ENCODE measurements at regions not wholly inside any gene's neighbourhood (a gene's known extent, or its start where the extent isn't known, plus 50 kb on each side); places are given as distances from the start of the nearest gene placed in this dataset.
"Not testable (repeated sequence)": the region's sequence is repeated elsewhere in the genome, so short reads cannot be mapped to it uniquely, and the experiment has no call there.

DNA sequence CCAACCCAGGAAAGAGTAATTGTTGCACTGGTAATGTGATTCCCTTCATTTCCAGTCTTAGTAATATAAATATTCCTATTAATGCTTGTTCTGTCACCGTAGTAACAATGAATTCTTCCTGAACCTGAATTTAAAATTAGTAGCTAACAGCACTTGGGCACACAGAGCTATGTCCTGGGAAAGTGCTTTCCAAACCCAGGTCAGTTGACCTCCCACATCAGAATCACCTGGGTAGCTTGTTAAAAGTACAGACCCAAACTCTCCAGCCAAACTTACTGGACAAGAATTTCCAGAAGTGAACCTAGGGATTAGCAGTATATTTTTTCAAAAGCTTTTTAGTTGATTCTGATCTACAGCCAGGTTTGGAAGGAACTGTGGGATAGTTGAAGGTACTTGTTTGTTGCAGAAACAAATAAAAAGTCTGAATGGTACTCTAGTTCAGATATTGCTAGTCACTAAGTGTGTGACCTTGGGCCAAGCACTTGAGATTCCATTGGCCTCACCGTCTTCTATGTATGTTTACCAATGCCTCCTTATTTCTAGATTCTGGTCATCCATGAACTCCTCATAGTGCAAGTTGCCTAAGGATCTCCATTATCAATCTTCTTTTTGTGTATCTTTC, 192.9 kb upstream of the CNKSR2 start:
- no peak for TF ChIP-seq EP300 (IDR thresholded peaks at IDR 0.05)
- no peak for TF ChIP-seq POLR2A (IDR thresholded peaks at IDR 0.05)
- TF ChIP-seq, protein P1, sequence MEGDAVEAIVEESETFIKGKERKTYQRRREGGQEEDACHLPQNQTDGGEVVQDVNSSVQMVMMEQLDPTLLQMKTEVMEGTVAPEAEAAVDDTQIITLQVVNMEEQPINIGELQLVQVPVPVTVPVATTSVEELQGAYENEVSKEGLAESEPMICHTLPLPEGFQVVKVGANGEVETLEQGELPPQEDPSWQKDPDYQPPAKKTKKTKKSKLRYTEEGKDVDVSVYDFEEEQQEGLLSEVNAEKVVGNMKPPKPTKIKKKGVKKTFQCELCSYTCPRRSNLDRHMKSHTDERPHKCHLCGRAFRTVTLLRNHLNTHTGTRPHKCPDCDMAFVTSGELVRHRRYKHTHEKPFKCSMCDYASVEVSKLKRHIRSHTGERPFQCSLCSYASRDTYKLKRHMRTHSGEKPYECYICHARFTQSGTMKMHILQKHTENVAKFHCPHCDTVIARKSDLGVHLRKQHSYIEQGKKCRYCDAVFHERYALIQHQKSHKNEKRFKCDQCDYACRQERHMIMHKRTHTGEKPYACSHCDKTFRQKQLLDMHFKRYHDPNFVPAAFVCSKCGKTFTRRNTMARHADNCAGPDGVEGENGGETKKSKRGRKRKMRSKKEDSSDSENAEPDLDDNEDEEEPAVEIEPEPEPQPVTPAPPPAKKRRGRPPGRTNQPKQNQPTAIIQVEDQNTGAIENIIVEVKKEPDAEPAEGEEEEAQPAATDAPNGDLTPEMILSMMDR (IDR thresholded peaks at IDR 0.05) = no peak
- TF ChIP-seq POLR2AphosphoS5 (IDR thresholded peaks at IDR 0.05) = no peak
- Histone ChIP-seq H3K9me3 (no peaks in the 10 kb centered on the region), H3K4me3 (no peak overlapping the region), H3K27me3 (no peaks in the 10 kb centered on the region), H3K4me1 (peaks cover 0 to 9% (median 0%) of the 10 kb centered on the region in 4 donors), H3K27ac (peak overlapping the region in 1 of 4 donors; percentile 34), H3K36me3 (no peaks in the 10 kb centered on the region)
- DNase-seq = no peak
- WGBS, 2 donors = 68 to 86% methylated on average over 2 of the region's 2 CpGs
- intact Hi-C loops (cut with DNase I) = no loop called here

DNA sequence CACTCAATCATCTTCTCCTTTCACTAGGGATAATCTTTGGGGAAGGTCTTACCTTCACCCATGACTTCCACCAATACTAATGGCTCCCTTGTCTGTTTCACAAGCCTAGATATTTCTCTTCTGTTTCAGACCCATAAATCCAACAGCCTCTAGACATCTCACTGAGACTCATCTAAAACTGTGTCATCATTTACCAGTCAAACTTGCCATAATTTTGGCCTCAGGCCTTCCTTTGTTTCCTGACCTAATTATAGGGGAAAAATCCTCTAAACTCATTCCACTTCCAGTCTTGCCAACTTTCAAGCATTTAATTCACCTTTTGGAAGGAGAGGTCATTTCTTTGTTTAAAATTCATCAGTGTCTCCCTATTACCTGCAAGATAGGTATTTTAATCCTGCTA, 181.0 kb upstream of the CNKSR2 start:
- Histone ChIP-seq H3K9me3 (no peaks in the 10 kb centered on the region), H3K4me3 (no peak overlapping the region), H3K27ac (no peak overlapping the region), H3K27me3 (no peaks in the 10 kb centered on the region), H3K4me1 (no peaks in the 10 kb centered on the region), H3K36me3 (no peaks in the 10 kb centered on the region)
- no peak for DNase-seq
- no peak for TF ChIP-seq EP300 (IDR thresholded peaks at IDR 0.05)
- TF ChIP-seq, protein P1 (IDR thresholded peaks at IDR 0.05) = no peak
- no peak for TF ChIP-seq POLR2A (IDR thresholded peaks at IDR 0.05)
- TF ChIP-seq POLR2AphosphoS5 (IDR thresholded peaks at IDR 0.05) = no peak
- intact Hi-C loops (cut with DNase I) = no loop called here

DNA sequence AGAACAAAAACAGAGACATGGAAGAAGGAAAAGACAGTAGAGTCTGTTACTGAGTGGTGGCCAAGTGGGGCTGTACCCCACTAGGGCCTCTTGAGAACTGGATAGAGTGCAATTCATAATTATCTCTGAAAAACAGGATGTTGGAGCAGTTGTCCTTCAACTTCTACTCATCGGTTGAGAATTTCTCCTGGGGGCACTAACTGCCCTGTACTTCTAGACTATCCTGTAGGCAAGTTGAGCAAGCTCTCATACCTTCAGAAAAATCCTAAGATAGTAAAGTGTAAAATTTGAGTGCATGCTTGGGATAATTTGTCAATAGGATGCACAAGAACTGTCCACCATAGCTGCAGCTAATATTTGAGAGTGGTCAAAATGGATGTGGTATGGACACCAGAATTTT, 179.7 kb upstream of the CNKSR2 start:
- Histone ChIP-seq H3K27me3 (no peaks in the 10 kb centered on the region), H3K9me3 (no peaks in the 10 kb centered on the region), H3K4me1 (no peaks in the 10 kb centered on the region), H3K27ac (no peak overlapping the region), H3K4me3 (no peak overlapping the region), H3K36me3 (no peaks in the 10 kb centered on the region)
- intact Hi-C loops (cut with DNase I) = no loop called here
- no peak for TF ChIP-seq POLR2A (IDR thresholded peaks at IDR 0.05)
- no peak for TF ChIP-seq EP300 (IDR thresholded peaks at IDR 0.05)
- TF ChIP-seq, protein P1 (IDR thresholded peaks at IDR 0.05) = no peak
- TF ChIP-seq POLR2AphosphoS5 (IDR thresholded peaks at IDR 0.05) = no peak
- DNase-seq = no peak
- WGBS, 2 donors = 86 to 88% methylated on average over 1 of the region's 1 CpG

DNA sequence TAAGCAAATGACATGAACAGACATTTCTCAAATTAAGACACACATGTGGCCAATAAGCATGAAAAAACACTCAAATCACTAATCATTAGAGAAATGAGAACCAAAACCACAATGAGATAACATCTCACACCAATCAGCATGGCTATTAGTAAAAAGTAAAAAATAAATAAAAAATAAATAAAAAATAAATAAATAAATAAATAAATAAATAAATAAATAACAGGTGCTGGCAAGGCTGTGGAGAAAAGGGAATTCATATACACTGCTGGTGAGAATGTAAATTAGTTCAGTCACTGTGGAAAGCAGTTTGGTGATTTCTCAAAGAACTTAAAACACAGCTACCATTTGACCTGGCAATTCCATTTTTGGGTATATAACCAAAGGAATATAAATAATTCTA, 167.1 kb upstream of the CNKSR2 start:
- no peaks in the 10 kb centered on the region for H3K4me1 ChIP-seq
- intact Hi-C loops (cut with DNase I) = no loop called here

DNA sequence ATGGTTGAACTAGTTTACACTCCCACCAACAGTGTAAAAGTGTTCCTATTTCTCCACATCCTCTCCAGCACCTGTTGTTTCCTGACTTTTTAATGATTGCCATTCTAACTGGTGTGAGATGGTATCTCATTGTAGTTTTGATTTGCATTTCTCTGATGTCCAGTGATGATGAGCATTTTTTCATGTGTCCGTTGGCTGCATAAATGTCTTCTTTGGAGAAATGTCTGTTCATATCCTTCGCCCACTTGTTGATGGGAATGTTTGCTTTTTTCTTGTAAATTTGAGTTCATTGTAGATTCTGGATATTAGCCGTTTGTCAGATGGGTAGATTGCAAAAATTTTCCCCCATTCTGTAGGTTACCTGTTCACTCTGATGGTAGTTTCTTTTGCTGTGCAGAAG, 155.0 kb upstream of the CNKSR2 start:
- H3K36me3 ChIP-seq; H3K27ac ChIP-seq; H3K4me3 ChIP-seq; H3K9me3 ChIP-seq; H3K27me3 ChIP-seq; intact Hi-C loops (cut with DNase I); H3K4me1 ChIP-seq; DNase-seq: not testable (repeated sequence)
- 89 to 90% methylated on average over 3 of the region's 3 CpGs for WGBS, 2 donors

More for the DNA sequence above, 167.1 kb upstream of the CNKSR2 start:
- DNase-seq = no peak
- no peak overlapping the region for H3K4me3 ChIP-seq
- H3K9me3 ChIP-seq = no peaks in the 10 kb centered on the region
- no peaks in the 10 kb centered on the region for H3K36me3 ChIP-seq
- no peaks in the 10 kb centered on the region for H3K27me3 ChIP-seq
- TF ChIP-seq, protein P1 (IDR thresholded peaks at IDR 0.05) = no peak
- TF ChIP-seq POLR2AphosphoS5 (IDR thresholded peaks at IDR 0.05) (no peak), EP300 (IDR thresholded peaks at IDR 0.05) (no peak), POLR2A (IDR thresholded peaks at IDR 0.05) (no peak)
- H3K27ac ChIP-seq = no peak overlapping the region

Measured in sigmoid colon (tissue), 6 donors.